WTC11 (cell line): ENCODE measurements at regions not wholly inside any gene's neighbourhood (a gene's known extent, or its start where the extent isn't known, plus 50 kb on each side); places are given as distances from the start of the nearest gene placed in this dataset.

ENCODE experiments used
- ATAC-seq: fragments of 200-7000 bp; cut with Tn5 transposase; 2 replicates; pipeline ENCODE4 v1.10.0; 2021; ENCODE audit warnings: mild to moderate bottlenecking, moderate library complexity
- CTCF ChIA-PET: fragments of 300-600 bp; sonication (Branson Sonifier 250); formaldehyde crosslinking; loops from one replicate; lab custom pipeline; 2021; ENCODE audit warnings: antibody characterized with exemption; lab: Charles Lee
- POLR2A ChIA-PET: fragments of 350-600 bp; sonication (Branson Sonifier 250); formaldehyde crosslinking; loops from one replicate; lab custom pipeline; 2021; ENCODE audit warnings: antibody characterized with exemption; lab: Charles Lee
- DNase-seq: peaks from one replicate; pipeline ENCODE4 v3.0.0; 2021; ENCODE audit warnings: low spot score
- H3K27ac Mint-ChIP-seq: 2 replicates; pipeline ENCODE4 v1.8.0; 2021; ENCODE audit warnings: mixed read lengths
- H3K27me3 Mint-ChIP-seq: 2 replicates; pipeline ENCODE4 v1.8.0; 2021; ENCODE audit warnings: low read depth, mild to moderate bottlenecking, moderate library complexity, mixed read lengths
- H3K36me3 Mint-ChIP-seq: 2 replicates; pipeline ENCODE4 v1.8.0; 2021; ENCODE audit warnings: mixed read lengths
- H3K4me1 Mint-ChIP-seq: 2 replicates; pipeline ENCODE4 v1.8.0; 2022; ENCODE audit warnings: mixed read lengths
- H3K4me3 Mint-ChIP-seq: 2 replicates; pipeline ENCODE4 v1.8.0; 2021; ENCODE audit warnings: mild to moderate bottlenecking, moderate library complexity, mixed read lengths
- H3K9me3 Mint-ChIP-seq: 2 replicates; pipeline ENCODE4 v1.8.0; 2021; ENCODE audit warnings: mixed read lengths
- AFF4 ChIP-seq: sonication (generic); formaldehyde crosslinking; IDR thresholded peaks from 2 replicates; pipeline ENCODE4 v1.8.1; 2023; ENCODE audit warnings: mild to moderate bottlenecking, missing genetic modification reagents, borderline replicate concordance
- ARID4B ChIP-seq: sonication (generic); formaldehyde crosslinking; IDR thresholded peaks from 2 replicates; pipeline ENCODE4 v1.8.0; 2023; ENCODE audit warnings: missing genetic modification reagents, mild to moderate bottlenecking, borderline replicate concordance
- ATF1 ChIP-seq: sonication (generic); formaldehyde crosslinking; IDR thresholded peaks from 2 replicates; pipeline ENCODE4 v1.8.1; 2023; ENCODE audit warnings: mild to moderate bottlenecking, moderate library complexity, missing genetic modification reagents
- CDX4 ChIP-seq: fragments of 250-450 bp; sonication (Bioruptor Pico); IDR thresholded peaks from 2 replicates; pipeline ENCODE4 v1.9.0; 2021; ENCODE audit warnings: moderate library complexity, mild to moderate bottlenecking, inconsistent platforms, borderline replicate concordance
- CREB1 ChIP-seq: sonication (generic); formaldehyde crosslinking; IDR thresholded peaks from 2 replicates; pipeline ENCODE4 v1.8.0; 2023; ENCODE audit warnings: mild to moderate bottlenecking, missing genetic modification reagents
- CREM ChIP-seq: sonication (generic); formaldehyde crosslinking; IDR thresholded peaks from 2 replicates; pipeline ENCODE4 v1.8.1; 2022; ENCODE audit warnings: mild to moderate bottlenecking, missing genetic modification reagents, moderate library complexity
- GRHL2 ChIP-seq: fragments of 250-450 bp; sonication (Bioruptor Pico); IDR thresholded peaks from 2 replicates; pipeline ENCODE4 v1.8.0; 2022; ENCODE audit warnings: mild to moderate bottlenecking, moderate library complexity; ENCODE audit not compliant: insufficient replicate concordance, severe bottlenecking
- IRF2 ChIP-seq: sonication (generic); formaldehyde crosslinking; IDR thresholded peaks from 2 replicates; pipeline ENCODE4 v1.8.0; 2022; ENCODE audit warnings: low read depth, missing genetic modification reagents, borderline replicate concordance
- KAT7 ChIP-seq: sonication (generic); formaldehyde crosslinking; IDR thresholded peaks from 2 replicates; pipeline ENCODE4 v1.8.1; 2023; ENCODE audit warnings: missing genetic modification reagents, mild to moderate bottlenecking, borderline replicate concordance
- MXD4 ChIP-seq: fragments of 250-450 bp; sonication (Bioruptor Pico); IDR thresholded peaks from 2 replicates; pipeline ENCODE4 v1.8.0; 2021; ENCODE audit warnings: mild to moderate bottlenecking, moderate library complexity, borderline replicate concordance
- MYBL2 ChIP-seq: sonication (generic); formaldehyde crosslinking; IDR thresholded peaks from 2 replicates; pipeline ENCODE4 v1.8.1; 2023; ENCODE audit warnings: mild to moderate bottlenecking, moderate library complexity, missing genetic modification reagents
- NR3C1 ChIP-seq: sonication (generic); formaldehyde crosslinking; conservative IDR thresholded peaks from 2 replicates; pipeline ENCODE4 v1.8.1; 2023; ENCODE audit warnings: low read depth, mild to moderate bottlenecking, missing genetic modification reagents
- SMAD3 ChIP-seq: sonication (generic); formaldehyde crosslinking; IDR thresholded peaks from 2 replicates; pipeline ENCODE4 v1.8.0; 2022; ENCODE audit warnings: missing genetic modification reagents, mild to moderate bottlenecking, borderline replicate concordance
- SMAD4 ChIP-seq: sonication (generic); formaldehyde crosslinking; IDR thresholded peaks from 2 replicates; pipeline ENCODE4 v1.8.0; 2022; ENCODE audit warnings: mild to moderate bottlenecking, missing genetic modification reagents
- SOX15 ChIP-seq: fragments of 250-450 bp; sonication (Bioruptor Pico); IDR thresholded peaks from 2 replicates; pipeline ENCODE4 v1.9.0; 2021; ENCODE audit warnings: mild to moderate bottlenecking
- USF1 ChIP-seq: sonication (generic); formaldehyde crosslinking; IDR thresholded peaks from 2 replicates; pipeline ENCODE4 v1.8.0; 2022; ENCODE audit warnings: mild to moderate bottlenecking, missing genetic modification reagents
- ZBTB21 ChIP-seq: sonication (generic); formaldehyde crosslinking; IDR thresholded peaks from 2 replicates; pipeline ENCODE4 v1.8.1; 2023; ENCODE audit warnings: mild to moderate bottlenecking, missing genetic modification reagents, borderline replicate concordance
- ZNF121 ChIP-seq: sonication (generic); formaldehyde crosslinking; IDR thresholded peaks from 2 replicates; pipeline ENCODE4 v1.8.0; 2023; ENCODE audit warnings: missing genetic modification reagents
- ZNF317 ChIP-seq: sonication (generic); formaldehyde crosslinking; IDR thresholded peaks from 2 replicates; pipeline ENCODE4 v1.8.1; 2023; ENCODE audit warnings: low read depth, mild to moderate bottlenecking, moderate library complexity, missing genetic modification reagents, borderline replicate concordance
- ZNF396 ChIP-seq: fragments of 250-450 bp; sonication (Bioruptor Pico); IDR thresholded peaks from 2 replicates; pipeline ENCODE4 v1.8.0; 2021; ENCODE audit warnings: mild to moderate bottlenecking, moderate library complexity, borderline replicate concordance

GRCh38 chr4:19478791-19479190 is 772.9 kb upstream of the SLIT2 start:
- 0 out of 2 replicates have a peak, but pooled peaks cover under 1% of the 10 kb centered on the region for H3K4me1 Mint-ChIP-seq
- DNase-seq (no peak), ATAC-seq (no peak)
- H3K9me3 Mint-ChIP-seq: no peaks in the 10 kb centered on the region
- no peak overlapping the region for H3K4me3 Mint-ChIP-seq
- ChIA-PET POLR2A (no interaction called here), CTCF (no interaction called here)
- H3K27me3 Mint-ChIP-seq: no peaks in the 10 kb centered on the region
- no peak overlapping the region for H3K27ac Mint-ChIP-seq
- TF ChIP-seq CREB1 (CRISPR knock-in tag) (no peak), USF1 (CRISPR knock-in tag) (no peak), SMAD3 (CRISPR knock-in tag) (no peak), ZNF396 (CRISPR knock-in tag) (no peak), NR3C1 (CRISPR knock-in tag) (no peak), ZNF317 (CRISPR knock-in tag) (no peak), CDX4 (CRISPR knock-in tag) (no peak), AFF4 (CRISPR knock-in tag) (no peak), ZNF121 (CRISPR knock-in tag) (no peak), IRF2 (CRISPR knock-in tag) (no peak)
- H3K36me3 Mint-ChIP-seq: no peaks in the 10 kb centered on the region

GRCh38 chr4:19473569-19473968 is 778.1 kb upstream of the SLIT2 start:
- no peak for ATAC-seq
- Mint-ChIP-seq H3K9me3 (peaks cover 16% of the 10 kb centered on the region), H3K4me3 (no peak overlapping the region), H3K27me3 (no peaks in the 10 kb centered on the region), H3K4me1 (peaks cover 5% of the 10 kb centered on the region; the same call in 1 of the 2 replicates), H3K27ac (no peak overlapping the region), H3K36me3 (no peaks in the 10 kb centered on the region)
- ChIA-PET POLR2A (no interaction called here), CTCF (no interaction called here)
- DNase-seq: no peak
- TF ChIP-seq ZBTB21 (CRISPR knock-in tag): no peak
- TF ChIP-seq IRF2 (CRISPR knock-in tag): no peak
- TF ChIP-seq SMAD4 (CRISPR knock-in tag): no peak
- TF ChIP-seq GRHL2 (CRISPR knock-in tag): no peak
- no peak for TF ChIP-seq ATF1 (CRISPR knock-in tag)
- no peak for TF ChIP-seq MXD4 (CRISPR knock-in tag)
- no peak for TF ChIP-seq CREM (CRISPR knock-in tag)

- H3K27me3 Mint-ChIP-seq: no peaks in the 10 kb centered on the region
- H3K27ac Mint-ChIP-seq: no peak overlapping the region
- CTCF ChIA-PET: no interaction called here
- ATAC-seq (no peak), DNase-seq (no peak)
- H3K9me3 Mint-ChIP-seq: peaks cover 16% of the 10 kb centered on the region
- H3K36me3 Mint-ChIP-seq: no peaks in the 10 kb centered on the region
- peaks cover 5% of the 10 kb centered on the region; the same call in 1 of the 2 replicates for H3K4me1 Mint-ChIP-seq
- no peak overlapping the region for H3K4me3 Mint-ChIP-seq
- POLR2A ChIA-PET: no interaction called here
- TF ChIP-seq MYBL2 (CRISPR knock-in tag) (no peak), ARID4B (CRISPR knock-in tag) (no peak), CDX4 (CRISPR knock-in tag) (no peak), USF1 (CRISPR knock-in tag) (no peak), SOX15 (CRISPR knock-in tag) (no peak), ZNF317 (CRISPR knock-in tag) (no peak), KAT7 (CRISPR knock-in tag) (no peak)
Observed at GRCh38 chr4:19472666-19473065, 779.0 kb upstream of the SLIT2 start.
